ENCODE measurements at regions not wholly inside any gene's neighbourhood (a gene's known extent, or its start where the extent isn't known, plus 50 kb on each side); places are given as distances from the start of the nearest gene placed in this dataset.
A peak's percentile ranks its signal among the peaks of the same experiment; 100 is the strongest.

GRCh38 chr3:103060242-103060641 lies 625.4 kb downstream of the ZPLD1 start:
- DNase-seq = no peak

GRCh38 chr3:103067963-103068362 lies 633.1 kb downstream of the ZPLD1 start:
- DNase-seq = no peak

GRCh38 chr3:103075282-103075681 lies 640.5 kb downstream of the ZPLD1 start:
- DNase-seq = no peak

GRCh38 chr3:103077910-103078309 lies 643.1 kb downstream of the ZPLD1 start:
- no peak for DNase-seq

GRCh38 chr3:103082501-103082900 lies 647.7 kb downstream of the ZPLD1 start:
- no peak for DNase-seq

- no peak for DNase-seq
These were observed 649.2 kb downstream of the ZPLD1 start for GRCh38 chr3:103083848-103084631.

GRCh38 chr3:103085465-103085864 lies 650.6 kb downstream of the ZPLD1 start:
- no peak for DNase-seq

- DNase-seq = no peak
These were observed 654.9 kb downstream of the ZPLD1 start for GRCh38 chr3:103089758-103090157.

GRCh38 chr3:103105206-103105605 lies 670.4 kb downstream of the ZPLD1 start:
- DNase-seq = no peak

- DNase-seq = peak in 1 of 2 experiments; percentile 2
These were observed 677.5 kb downstream of the ZPLD1 start for GRCh38 chr3:103112273-103112672.

GRCh38 chr3:103126115-103126514 lies 691.3 kb downstream of the ZPLD1 start:
- DNase-seq = peak in 1 of 2 experiments; percentile 1

- DNase-seq = no peak
These were observed 692.3 kb downstream of the ZPLD1 start for GRCh38 chr3:103127098-103127630.

- no peak for DNase-seq
These were observed 692.9 kb downstream of the ZPLD1 start for GRCh38 chr3:103127737-103128136.

GRCh38 chr3:103134023-103134724 lies 699.4 kb downstream of the ZPLD1 start:
- DNase-seq = no peak

- no peak for DNase-seq
These were observed 701.8 kb downstream of the ZPLD1 start for GRCh38 chr3:103136621-103137020.

- DNase-seq = no peak
These were observed 703.0 kb downstream of the ZPLD1 start for GRCh38 chr3:103137830-103138229.

- no peak for DNase-seq
These were observed 723.4 kb downstream of the ZPLD1 start for GRCh38 chr3:103158183-103158582.

- DNase-seq = no peak
These were observed 732.1 kb downstream of the ZPLD1 start for GRCh38 chr3:103166890-103167289.

GRCh38 chr3:103167850-103168249 lies 733.0 kb downstream of the ZPLD1 start:
- no peak for DNase-seq

GRCh38 chr3:103169289-103169688 lies 734.5 kb downstream of the ZPLD1 start:
- DNase-seq = no peak

GRCh38 chr3:103170651-103171050 lies 735.8 kb downstream of the ZPLD1 start:
- no peak for DNase-seq

- DNase-seq = no peak
These were observed 739.1 kb downstream of the ZPLD1 start for GRCh38 chr3:103173940-103174339.

- no peak for DNase-seq
These were observed 746.3 kb downstream of the ZPLD1 start for GRCh38 chr3:103181160-103181559.

- DNase-seq = no peak
These were observed 750.0 kb downstream of the ZPLD1 start for GRCh38 chr3:103184772-103185171.

Measured in NCI-H526 (cell line).